GM21360 (cell line): ENCODE measurements at regions not wholly inside any gene's neighbourhood (a gene's known extent, or its start where the extent isn't known, plus 50 kb on each side); places are given as distances from the start of the nearest gene placed in this dataset.
"Not testable (repeated sequence)": the region's sequence is repeated elsewhere in the genome, so short reads cannot be mapped to it uniquely, and the experiment has no call there.

Experiments
- ATAC-seq: cut with Tn5 transposase; IDR thresholded peaks from one replicate; pipeline ENCODE4 v1.9.1; 2021; ENCODE audit warnings: mild to moderate bottlenecking, moderate library complexity; ENCODE audit not compliant: unreplicated experiment

GRCh38 chr3:39651993-39652739, 157.2 kb upstream of the MYRIP start:
- no peak for ATAC-seq

GRCh38 chr3:39655718-39656117, 153.7 kb upstream of the MYRIP start:
- ATAC-seq, result not testable (repeated sequence)

GRCh38 chr3:39657075-39657474, 152.3 kb upstream of the MYRIP start:
- ATAC-seq, result no peak

GRCh38 chr3:39657775-39658174, 151.6 kb upstream of the MYRIP start:
- ATAC-seq, result no peak

- no peak for ATAC-seq
These were observed 144.5 kb upstream of the MYRIP start for GRCh38 chr3:39664931-39665330.

GRCh38 chr3:39665441-39665840, 144.0 kb upstream of the MYRIP start:
- ATAC-seq, result no peak

- ATAC-seq, result no peak
These were observed 141.0 kb upstream of the MYRIP start for GRCh38 chr3:39668420-39668819.

- no peak for ATAC-seq
These were observed 138.3 kb upstream of the MYRIP start for GRCh38 chr3:39671116-39671515.

GRCh38 chr3:39671600-39671999, 137.8 kb upstream of the MYRIP start:
- ATAC-seq, result no peak

GRCh38 chr3:39705351-39705900, 104.0 kb upstream of the MYRIP start:
- ATAC-seq, result no peak

GRCh38 chr3:39707314-39707909, 102.0 kb upstream of the MYRIP start:
- ATAC-seq, result no peak

GRCh38 chr3:39712413-39713048, 96.9 kb upstream of the MYRIP start:
- ATAC-seq, result no peak

GRCh38 chr3:39713341-39713740, 96.1 kb upstream of the MYRIP start:
- ATAC-seq, result not testable (repeated sequence)

- no peak for ATAC-seq
These were observed 92.6 kb upstream of the MYRIP start for GRCh38 chr3:39716849-39717248.

GRCh38 chr3:39718674-39719595, 90.5 kb upstream of the MYRIP start:
- no peak for ATAC-seq

GRCh38 chr3:39721076-39721475, 88.3 kb upstream of the MYRIP start:
- no peak for ATAC-seq

- no peak for ATAC-seq
These were observed 85.1 kb upstream of the MYRIP start for GRCh38 chr3:39724233-39724846.

GRCh38 chr3:39725321-39725720, 84.1 kb upstream of the MYRIP start:
- ATAC-seq, result no peak

GRCh38 chr3:39727415-39727814, 82.0 kb upstream of the MYRIP start:
- ATAC-seq, result no peak

- no peak for ATAC-seq
These were observed 75.6 kb upstream of the MYRIP start for GRCh38 chr3:39733804-39734203.
